ENCODE measurements at regions not wholly inside any gene's neighbourhood (a gene's known extent, or its start where the extent isn't known, plus 50 kb on each side); places are given as distances from the start of the nearest gene placed in this dataset.

DNA sequence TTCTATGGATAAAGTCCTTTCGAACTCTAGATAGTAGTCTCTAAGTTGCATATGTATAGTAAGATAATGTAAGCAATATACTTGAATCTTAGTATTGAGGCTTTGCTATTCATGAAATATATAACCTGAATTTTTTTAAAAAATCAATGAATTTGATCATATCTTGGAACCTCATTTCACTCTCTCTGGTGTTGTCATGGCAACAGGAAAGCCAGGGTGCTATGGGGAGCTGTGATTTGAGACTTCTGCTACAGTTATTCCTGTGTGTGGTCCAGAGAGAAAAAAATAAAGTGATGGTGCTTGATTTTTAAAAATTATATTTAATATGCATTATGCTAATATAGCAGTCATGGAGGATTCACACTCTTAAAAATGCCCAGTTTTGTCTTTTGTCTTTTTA lies 508.0 kb downstream of the SNAPC1 start:
- DNase-seq (ENCODE audit: low spot score), result no peak

DNA sequence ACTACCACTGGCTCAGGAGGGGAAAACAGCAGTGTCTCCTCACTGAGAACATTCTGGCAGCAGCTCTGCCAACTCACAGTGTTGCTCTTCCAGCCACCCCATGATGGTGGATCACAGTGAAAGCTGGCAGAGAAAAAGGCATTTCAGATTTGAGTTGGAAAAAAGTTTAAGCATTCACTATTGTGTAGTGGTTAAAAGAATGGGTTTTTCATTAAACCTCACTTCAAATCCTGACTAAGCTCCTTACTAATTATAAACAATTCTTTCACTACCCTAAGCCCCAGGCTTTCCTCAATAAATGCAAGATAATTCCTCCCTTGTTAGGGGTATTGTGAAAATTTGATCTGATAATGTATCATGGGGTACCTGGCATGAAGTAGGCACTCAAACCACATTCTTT lies 518.1 kb downstream of the SNAPC1 start:
- no peak for DNase-seq (ENCODE audit: low spot score)

- DNase-seq (ENCODE audit: low spot score), result no peak
These were observed 521.6 kb downstream of the SNAPC1 start for GRCh38 chr14:62283837-62284236.

GRCh38 chr14:62289471-62289870 lies 527.3 kb downstream of the SNAPC1 start:
- DNase-seq (ENCODE audit: low spot score), result no peak

- DNase-seq (ENCODE audit: low spot score), result no peak
These were observed 538.9 kb downstream of the SNAPC1 start for GRCh38 chr14:62301080-62301479.

- DNase-seq (ENCODE audit: low spot score), result no peak
These were observed 539.7 kb downstream of the SNAPC1 start for GRCh38 chr14:62301911-62302310.

- no peak for DNase-seq (ENCODE audit: low spot score)
These were observed 541.2 kb downstream of the SNAPC1 start for GRCh38 chr14:62303437-62303836.

- no peak for DNase-seq (ENCODE audit: low spot score)
These were observed 542.0 kb downstream of the SNAPC1 start for GRCh38 chr14:62304257-62304656.

- DNase-seq (ENCODE audit: low spot score), result no peak
These were observed 545.6 kb downstream of the SNAPC1 start for GRCh38 chr14:62307844-62308243.

DNA sequence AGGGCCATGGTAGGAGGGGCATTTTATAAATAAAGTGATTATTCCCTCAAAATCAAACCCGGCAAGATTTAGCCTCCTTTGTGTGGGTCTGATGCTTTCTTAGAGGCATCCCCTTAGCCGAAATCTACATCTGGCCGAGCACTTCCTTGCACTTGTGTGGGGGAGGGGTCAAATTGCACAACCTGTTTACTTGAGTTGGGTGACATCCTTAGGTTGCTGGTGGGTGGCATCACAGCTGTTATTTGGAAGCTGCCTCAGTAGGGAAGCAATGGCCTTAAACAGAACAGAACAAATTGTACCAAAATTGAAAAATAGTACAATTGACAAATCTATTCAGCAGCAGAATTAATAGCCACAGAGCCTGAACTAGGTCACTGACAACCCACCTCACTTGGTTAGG lies 546.1 kb downstream of the SNAPC1 start:
- DNase-seq (ENCODE audit: low spot score), result no peak

DNA sequence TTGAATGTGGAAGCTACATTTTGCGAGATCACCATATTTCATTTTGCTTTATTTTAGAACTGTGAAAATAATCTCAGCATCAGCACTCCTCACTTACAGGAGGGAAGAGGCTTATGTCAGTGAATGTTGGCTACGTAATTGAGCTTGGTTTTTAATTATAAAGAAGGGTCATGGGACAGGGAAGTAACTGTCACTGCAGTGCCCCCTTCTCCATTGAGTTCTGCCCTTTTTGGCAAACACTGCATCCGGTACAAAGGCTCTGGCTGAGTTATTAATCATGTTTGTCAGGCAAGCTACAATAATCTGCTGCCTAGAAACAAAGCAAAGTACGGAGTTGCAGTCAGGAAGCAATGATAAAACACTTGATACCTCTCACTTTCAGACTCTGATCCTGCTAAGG lies 546.7 kb downstream of the SNAPC1 start:
- DNase-seq (ENCODE audit: low spot score), result no peak

DNA sequence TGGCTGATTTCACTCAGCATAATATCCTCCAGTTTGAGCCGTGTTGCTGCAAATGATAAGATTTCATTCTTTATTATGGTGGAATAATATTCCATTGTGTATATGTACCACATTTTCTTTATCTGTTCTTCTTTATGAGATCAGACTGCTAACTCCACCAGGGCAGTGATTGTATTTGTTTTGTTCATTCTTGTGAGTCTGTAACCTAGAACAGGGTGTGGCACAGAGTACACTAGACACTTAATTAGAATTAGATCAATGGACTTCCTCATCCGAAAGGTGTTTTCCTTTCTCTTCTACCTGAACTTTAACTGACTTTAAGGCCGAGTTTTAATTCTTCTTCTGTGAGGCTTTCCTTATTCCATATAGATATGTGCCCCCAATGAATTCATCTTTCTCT lies 551.0 kb downstream of the SNAPC1 start:
- DNase-seq (ENCODE audit: low spot score), result no peak

DNA sequence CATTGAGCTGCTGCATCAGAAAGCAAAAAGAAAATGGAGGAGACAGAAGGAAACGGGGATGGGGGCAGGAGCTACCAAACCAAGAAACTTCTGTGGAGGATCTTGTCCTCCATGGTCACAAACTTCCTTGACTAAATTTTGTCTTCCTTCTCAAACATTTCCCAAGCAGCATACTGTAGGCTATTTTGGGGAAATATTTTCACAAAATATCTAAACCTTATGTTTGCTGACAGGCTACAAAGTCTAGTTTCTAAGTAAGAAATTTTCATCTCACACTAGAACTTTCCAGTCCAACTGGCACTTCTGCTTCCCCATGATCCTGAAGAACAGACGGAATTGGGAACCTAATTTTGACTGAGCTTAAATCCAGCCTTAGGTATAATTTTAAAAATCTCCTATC lies 552.0 kb downstream of the SNAPC1 start:
- no peak for DNase-seq (ENCODE audit: low spot score)

GRCh38 chr14:62314871-62315270 lies 552.7 kb downstream of the SNAPC1 start:
- no peak for DNase-seq (ENCODE audit: low spot score)

GRCh38 chr14:62315631-62316030 lies 553.4 kb downstream of the SNAPC1 start:
- DNase-seq (ENCODE audit: low spot score), result no peak

GRCh38 chr14:62322216-62322615 lies 560.0 kb downstream of the SNAPC1 start:
- no peak for DNase-seq (ENCODE audit: low spot score)

DNA sequence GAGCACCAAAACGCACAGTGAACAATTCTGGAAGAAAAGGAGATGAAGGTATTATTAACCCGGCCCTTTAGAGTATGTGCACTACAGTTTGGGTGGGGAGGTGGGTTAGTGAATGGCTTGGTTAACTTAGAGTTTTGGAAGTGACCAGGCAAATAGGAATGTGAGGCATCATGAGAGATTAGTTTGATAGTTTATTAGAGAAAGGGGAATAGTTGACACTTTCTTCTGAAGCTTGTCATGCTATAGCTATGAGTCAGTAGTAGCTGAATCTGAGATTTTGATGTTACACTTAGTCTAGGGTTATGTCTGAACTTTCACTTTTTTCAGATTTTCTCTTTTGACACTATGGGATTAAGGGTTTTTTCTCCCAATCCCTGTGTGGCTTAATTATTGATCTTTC lies 567.2 kb downstream of the SNAPC1 start:
- DNase-seq (ENCODE audit: low spot score), result no peak

DNA sequence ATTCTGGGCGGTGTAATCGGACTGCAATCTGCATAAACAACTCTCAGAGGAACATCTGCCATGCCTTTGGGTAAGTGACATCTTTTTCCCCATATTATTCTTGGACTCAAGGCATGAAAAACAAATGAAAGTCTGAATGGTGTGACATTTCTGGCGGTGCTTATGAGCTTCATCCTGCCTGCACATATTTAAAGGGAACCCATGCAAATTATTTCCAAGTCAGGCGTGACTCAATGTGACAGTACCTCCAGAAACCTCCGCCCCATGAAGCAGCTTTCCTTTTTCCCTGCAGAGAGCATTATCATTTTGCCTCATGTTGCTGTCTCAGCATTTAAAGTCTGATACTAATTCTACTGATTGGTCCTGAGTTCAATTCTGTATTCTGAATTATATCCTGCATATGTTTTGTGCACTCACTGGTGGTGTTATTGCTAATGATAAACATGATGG lies 585.4 kb downstream of the SNAPC1 start:
- no peak for DNase-seq (ENCODE audit: low spot score)

DNA sequence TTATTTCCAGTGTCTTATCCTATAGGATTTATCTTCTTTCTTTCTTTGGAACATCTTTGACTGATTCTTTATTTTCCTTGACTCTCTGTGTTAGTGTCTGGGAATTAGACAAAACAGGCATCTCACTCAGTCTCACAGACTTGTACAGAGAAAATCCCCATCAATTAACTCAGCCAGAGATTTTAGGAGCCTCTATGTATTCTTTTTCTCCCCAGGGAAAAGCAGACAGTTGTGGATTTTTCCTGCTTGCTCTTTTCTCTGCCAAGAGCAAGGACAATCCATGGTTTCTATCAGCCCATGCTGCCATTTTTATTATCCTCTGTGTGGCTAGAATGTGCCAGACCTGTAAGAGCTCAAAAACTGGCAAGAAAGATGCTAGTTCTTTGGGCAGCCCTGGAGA lies 595.1 kb downstream of the SNAPC1 start:
- DNase-seq (ENCODE audit: low spot score), result no peak

DNA sequence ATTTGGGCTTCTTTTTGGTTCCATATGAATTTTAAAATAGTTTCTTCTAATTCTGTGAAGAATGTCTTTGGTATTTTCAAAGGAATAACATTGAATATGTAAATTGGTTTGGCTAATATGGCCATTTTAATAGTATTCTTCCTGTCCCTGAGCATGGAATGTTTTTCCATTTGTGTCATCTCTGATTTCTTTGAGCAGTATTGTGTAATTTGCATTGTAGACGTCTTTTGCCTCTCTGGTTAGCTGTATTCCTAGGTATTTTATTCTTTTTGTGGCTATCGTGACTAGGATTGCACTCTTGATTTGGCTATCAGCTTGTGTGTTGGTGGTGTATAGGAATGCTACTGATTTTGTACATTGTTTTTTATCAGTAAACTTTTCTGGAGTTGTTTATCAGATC lies 601.9 kb downstream of the SNAPC1 start:
- DNase-seq (ENCODE audit: low spot score), result no peak

GRCh38 chr14:62364800-62365280 lies 602.6 kb downstream of the SNAPC1 start:
- DNase-seq (ENCODE audit: low spot score), result no peak

DNA sequence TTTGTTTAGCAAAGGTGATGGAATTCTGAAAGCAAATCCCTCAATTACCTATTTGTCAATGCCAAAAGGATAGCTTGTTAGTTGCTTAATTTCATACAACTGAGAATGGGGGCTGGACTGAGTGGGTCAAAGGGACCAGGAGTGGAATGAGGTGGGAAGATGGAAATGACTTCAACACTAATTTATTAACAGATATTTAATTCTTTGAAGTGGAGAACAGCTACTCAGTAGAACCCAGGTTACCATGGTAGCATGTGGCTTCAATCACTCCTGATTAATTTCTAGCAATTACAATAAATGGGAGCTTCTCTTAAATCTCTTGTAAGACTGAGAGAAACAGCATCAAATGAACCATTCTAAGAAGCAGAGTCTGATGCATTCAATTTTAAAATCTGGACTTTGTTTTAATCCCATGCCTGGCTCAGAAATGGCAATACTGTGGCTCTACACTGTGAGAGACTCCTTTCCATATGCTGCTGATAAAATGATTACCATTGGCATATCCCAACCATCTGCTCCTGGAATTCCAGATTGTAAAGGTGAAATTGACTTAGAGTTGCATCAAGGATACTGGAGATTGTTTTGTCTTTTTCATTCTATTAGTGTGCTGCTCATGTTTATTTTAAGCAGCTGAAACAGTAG lies 607.8 kb downstream of the SNAPC1 start:
- no peak for DNase-seq (ENCODE audit: low spot score)

DNA sequence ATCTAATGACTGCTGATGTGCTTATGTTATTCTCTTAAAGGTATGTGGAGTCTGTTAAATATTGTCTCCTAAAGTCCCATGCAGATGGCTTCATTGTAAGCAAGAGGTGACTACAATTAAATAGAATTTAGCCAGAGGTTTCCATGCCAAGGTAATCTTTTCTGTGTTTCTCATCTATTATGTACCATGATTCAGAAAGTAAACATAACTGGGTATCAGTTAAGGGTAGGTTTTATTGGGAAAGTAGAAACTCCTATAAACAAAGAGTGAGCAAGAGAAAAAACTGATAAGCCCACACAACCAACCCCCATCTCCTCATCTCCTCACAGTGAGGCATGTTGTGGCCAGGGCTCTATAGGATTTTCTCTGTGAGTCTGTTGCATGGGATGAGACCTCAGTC lies 611.7 kb downstream of the SNAPC1 start:
- DNase-seq (ENCODE audit: low spot score), result no peak

- no peak for DNase-seq (ENCODE audit: low spot score)
These were observed 615.8 kb downstream of the SNAPC1 start for GRCh38 chr14:62378057-62378456.
